H1 (cell line): ENCODE measurements at regions not wholly inside any gene's neighbourhood (a gene's known extent, or its start where the extent isn't known, plus 50 kb on each side); places are given as distances from the start of the nearest gene placed in this dataset.

Experiments used
- CTCF ChIA-PET: fragments of 300-600 bp; sonication (Branson Sonifier 250); formaldehyde crosslinking; loops from one replicate; lab custom pipeline; 2021; ENCODE audit not compliant: partially characterized antibody; lab: Charles Lee
- POLR2A ChIA-PET: fragments of 300-600 bp; sonication (Branson Sonifier 250); formaldehyde crosslinking; loops from one replicate; lab custom pipeline; 2021; ENCODE audit warnings: inconsistent platforms; ENCODE audit not compliant: partially characterized antibody; lab: Charles Lee
- DNase-seq, 2 experiments: peaks; one replicate each; pipeline versions ENCODE4 v3.0.0 to v3.0.0-alpha.2; 2010 to 2022; ENCODE audit warnings: low spot score in 2 of 2, low read depth in 1 of 2, mixed read lengths in 1 of 2
- FAIRE-seq: peaks from 2 replicates; lab custom pipeline; 2011; peaks lifted over from hg19 to GRCh38; lab: Jason Lieb, UNC
- H2AFZ ChIP-seq: 2 replicates; pipeline ENCODE4 v1.8.1; 2012; ENCODE audit warnings: low read length, inconsistent platforms
- H2AK5ac ChIP-seq: 2 replicates; pipeline ENCODE4 v1.6.1; 2013; ENCODE audit warnings: low read depth, low read length
- H2BK120ac ChIP-seq: replicated peaks from 2 replicates; pipeline ENCODE3; 2013; ENCODE audit warnings: low read depth, low read length, inconsistent platforms
- H2BK12ac ChIP-seq: 2 replicates; pipeline ENCODE4 v1.6.1; 2013; ENCODE audit warnings: low read depth, low read length
- H2BK15ac ChIP-seq: 2 replicates; pipeline ENCODE4 v1.6.1; 2013; ENCODE audit warnings: low read length
- H2BK20ac ChIP-seq: 2 replicates; pipeline ENCODE4 v1.6.1; 2013; ENCODE audit warnings: low read length
- H2BK5ac ChIP-seq: 2 replicates; pipeline ENCODE4 v1.6.1; 2013; ENCODE audit warnings: low read depth, low read length
- H3K14ac ChIP-seq: 2 replicates; pipeline ENCODE4 v1.6.1; 2013; ENCODE audit warnings: inconsistent platforms; ENCODE audit not compliant: insufficient read length
- H3K18ac ChIP-seq: 2 replicates; pipeline ENCODE4 v1.6.1; 2013; ENCODE audit warnings: low read length; ENCODE audit errors: extremely low read depth
- H3K23ac ChIP-seq: 2 replicates; pipeline ENCODE4 v1.6.1; 2013; ENCODE audit warnings: inconsistent platforms; ENCODE audit not compliant: insufficient read length
- H3K23me2 ChIP-seq: 2 replicates; pipeline ENCODE4 v1.6.1; 2013; ENCODE audit warnings: low read depth, low read length
- H3K27ac ChIP-seq: 2 replicates; pipeline ENCODE4 v1.6.1; 2011; ENCODE audit warnings: low read depth, low read length, inconsistent platforms
- H3K27me3 ChIP-seq, 4 experiments: replicated peaks in 1 of 4; 1 replicate in 1 of 4; 2 replicates in 3 of 4; pipeline versions ENCODE4 v1.6.1 to v1.8.1; 2011 to 2013; ENCODE audit warnings: low read length in 3 of 4, mild to moderate bottlenecking in 3 of 4, inconsistent platforms in 2 of 4, mixed read lengths in 2 of 4, moderate library complexity in 1 of 4; ENCODE audit not compliant: control insufficient read depth in 3 of 4, insufficient read depth in 3 of 4; ENCODE audit errors: extremely low read depth in 1 of 4
- H3K36me3 ChIP-seq, 4 experiments: 2 replicates each; pipeline versions ENCODE4 v1.6.1 to v1.8.1; 2011 to 2013; ENCODE audit warnings: mild to moderate bottlenecking in 4 of 4, low read length in 3 of 4, moderate library complexity in 2 of 4, control low read depth in 1 of 4, inconsistent platforms in 1 of 4; ENCODE audit not compliant: insufficient read depth in 4 of 4, control insufficient read depth in 2 of 4
- H3K4ac ChIP-seq: replicated peaks from 2 replicates; pipeline ENCODE3; 2013; ENCODE audit warnings: low read length, low read depth, mixed read lengths, inconsistent platforms; ENCODE audit not compliant: insufficient read length
- H3K4me1 ChIP-seq, 4 experiments: replicated peaks in 1 of 4; 1 replicate in 1 of 4; 2 replicates in 3 of 4; pipeline versions ENCODE4 v1.6.1 to v1.8.1; 2011 to 2013; ENCODE audit warnings: low read length in 3 of 4, inconsistent platforms in 2 of 4, mixed read lengths in 1 of 4; ENCODE audit not compliant: insufficient read depth in 4 of 4, control insufficient read depth in 3 of 4
- H3K4me2 ChIP-seq, 2 experiments: 2 replicates each; pipeline versions ENCODE4 v1.6.1 to v1.8.1; 2011 to 2013; ENCODE audit warnings: low read depth in 2 of 2, low read length in 2 of 2, control low read depth in 1 of 2, inconsistent platforms in 1 of 2, mild to moderate bottlenecking in 1 of 2; ENCODE audit not compliant: insufficient read depth in 1 of 2
- H3K4me3 ChIP-seq, 4 experiments: fragments of 200-600, 300-600 bp in 1 of 4; sonication (generic), shearing (Covaris generic), sonication (Bioruptor Twin) in 1 of 4; 2 replicates each; pipeline versions ENCODE4 v1.5.1 to v1.8.1; 2011 to 2016; ENCODE audit warnings: low read length in 4 of 4, low read depth in 3 of 4, control low read depth in 2 of 4, inconsistent platforms in 2 of 4, mild to moderate bottlenecking in 2 of 4, mixed read lengths in 1 of 4, moderate library complexity in 1 of 4; ENCODE audit not compliant: insufficient read depth in 2 of 4; ENCODE audit errors: extremely low read depth in 1 of 4
- H3K56ac ChIP-seq: replicated peaks from 2 replicates; pipeline ENCODE3; 2013; ENCODE audit warnings: low read depth, mild to moderate bottlenecking, mixed read lengths, low read length, inconsistent platforms; ENCODE audit not compliant: insufficient read length
- H3K79me1 ChIP-seq: 2 replicates; pipeline ENCODE4 v1.6.1; 2013; ENCODE audit warnings: low read depth, low read length, control low read depth
- H3K79me2 ChIP-seq, 2 experiments: 2 replicates each; pipeline versions ENCODE4 v1.6.1 to v1.8.1; 2012 to 2013; ENCODE audit warnings: low read length in 2 of 2, mild to moderate bottlenecking in 2 of 2, inconsistent platforms in 1 of 2; ENCODE audit not compliant: insufficient read depth in 2 of 2, control insufficient read depth in 1 of 2
- H3K9ac ChIP-seq, 4 experiments: replicated peaks in 1 of 4; 1 replicate in 1 of 4; 2 replicates in 3 of 4; pipeline versions ENCODE4 v1.6.1 to v1.8.1; 2011 to 2013; ENCODE audit warnings: low read depth in 3 of 4, low read length in 3 of 4, control low read depth in 2 of 4, mild to moderate bottlenecking in 2 of 4, moderate library complexity in 2 of 4, inconsistent platforms in 1 of 4; ENCODE audit errors: extremely low read depth in 1 of 4
- H3K9me3 ChIP-seq, 2 experiments: 2 replicates each; pipeline versions ENCODE4 v1.6.1 to v1.8.1; 2012 to 2013; ENCODE audit warnings: mild to moderate bottlenecking in 2 of 2, moderate library complexity in 2 of 2, control low read depth in 1 of 2, inconsistent platforms in 1 of 2, low read depth in 1 of 2, low read length in 1 of 2, mixed read lengths in 1 of 2; ENCODE audit not compliant: insufficient read depth in 2 of 2
- H4K20me1 ChIP-seq, 2 experiments: replicated peaks in 1 of 2; 2 replicates each; pipeline versions ENCODE3 to v1.8.1; 2011 to 2013; ENCODE audit warnings: inconsistent platforms in 2 of 2, low read length in 2 of 2, mild to moderate bottlenecking in 1 of 2; ENCODE audit not compliant: insufficient read depth in 2 of 2, control insufficient read depth in 1 of 2
- H4K5ac ChIP-seq: 2 replicates; pipeline ENCODE4 v1.6.1; 2013; ENCODE audit warnings: low read length, low read depth, mixed read lengths, inconsistent platforms; ENCODE audit not compliant: insufficient read length
- H4K8ac ChIP-seq: 2 replicates; pipeline ENCODE4 v1.8.0; 2013; ENCODE audit warnings: mild to moderate bottlenecking, moderate library complexity, low read length, inconsistent platforms; ENCODE audit not compliant: insufficient read depth; ENCODE audit errors: extremely low read depth
- H4K91ac ChIP-seq: replicated peaks from 2 replicates; pipeline ENCODE3; 2013; ENCODE audit warnings: low read length, mixed read lengths, inconsistent platforms; ENCODE audit not compliant: insufficient read length
- BCL11A ChIP-seq, 2 experiments: IDR thresholded peaks; one replicate each; pipeline ENCODE4 v1.6.1; 2011; ENCODE audit warnings: low read depth in 2 of 2, low read length in 2 of 2, mild to moderate bottlenecking in 2 of 2
- CBX8 ChIP-seq: fragments of 300-800, 300-1000 bp; sonication (generic); IDR thresholded peaks from 2 replicates; pipeline ENCODE4 v1.7.1; 2016; ENCODE audit warnings: low read depth, low read length, borderline replicate concordance
- FOSL1 ChIP-seq: IDR thresholded peaks from 2 replicates; pipeline ENCODE4 v1.6.1; 2011; ENCODE audit warnings: mild to moderate bottlenecking, low read depth, low read length, moderate library complexity; ENCODE audit not compliant: insufficient read depth
- GTF2F1 ChIP-seq: IDR thresholded peaks from 2 replicates; pipeline ENCODE4 v1.6.1; 2012; ENCODE audit warnings: low read depth, low read length, improper control_type of control experiment, borderline replicate concordance
- HDAC2 ChIP-seq, 2 experiments: fragments of 300-600 bp in 1 of 2; sonication (generic) in 1 of 2; IDR thresholded peaks; 2 replicates each; pipeline ENCODE4 v1.6.1; 2011 to 2012; ENCODE audit warnings: low read depth in 2 of 2, low read length in 2 of 2, mild to moderate bottlenecking in 2 of 2, moderate library complexity in 2 of 2, borderline replicate concordance in 1 of 2, inconsistent platforms in 1 of 2
- KDM1A ChIP-seq: fragments of 200-600, 300-600 bp; sonication (generic); IDR thresholded peaks from 2 replicates; pipeline ENCODE4 v1.7.1; 2016; ENCODE audit warnings: mild to moderate bottlenecking, low read length, borderline replicate concordance
- KDM4A ChIP-seq: IDR thresholded peaks from one replicate; pipeline ENCODE4 v1.7.1; 2012; ENCODE audit warnings: low read depth, mild to moderate bottlenecking, moderate library complexity, low read length, inconsistent platforms; ENCODE audit not compliant: severe bottlenecking
- MAX ChIP-seq: IDR thresholded peaks from 2 replicates; pipeline ENCODE4 v1.6.1; 2012; ENCODE audit warnings: inconsistent platforms
- SIRT6 ChIP-seq: IDR thresholded peaks from one replicate; pipeline ENCODE4 v1.7.1; 2012; ENCODE audit warnings: low read length, inconsistent platforms
- SIX5 ChIP-seq: IDR thresholded peaks from 2 replicates; pipeline ENCODE4 v1.6.1; 2011; ENCODE audit warnings: mild to moderate bottlenecking, low read depth, low read length
- SP1 ChIP-seq: IDR thresholded peaks from 2 replicates; pipeline ENCODE4 v1.6.1; 2011; ENCODE audit warnings: low read depth, low read length
- SP4 ChIP-seq: IDR thresholded peaks from 2 replicates; pipeline ENCODE4 v1.6.1; 2012; ENCODE audit warnings: low read length, inconsistent platforms
- SRF ChIP-seq: IDR thresholded peaks from 2 replicates; pipeline ENCODE4 v1.6.1; 2011; ENCODE audit warnings: mild to moderate bottlenecking, low read depth, low read length, moderate library complexity
- WGBS, 2 experiments: shearing (Covaris generic) in 1 of 2; methylation state at CpG; one replicate each; pipeline versions ENCODE4 v1.1.6 to v1.1.7; 2013 to 2015; ENCODE audit warnings: low lambda C conversion rate in 2 of 2, mixed read lengths in 2 of 2, inconsistent platforms in 1 of 2, low coverage in 1 of 2, missing lambda C conversion rate in 1 of 2; ENCODE audit not compliant: insufficient replicate concordance in 2 of 2, insufficient coverage in 1 of 2, insufficient read length in 1 of 2; ENCODE audit errors: extremely low coverage in 1 of 2, missing lambda C conversion rate in 1 of 2; 5-methylcytosine and 5-hydroxymethylcytosine counted together

DNA sequence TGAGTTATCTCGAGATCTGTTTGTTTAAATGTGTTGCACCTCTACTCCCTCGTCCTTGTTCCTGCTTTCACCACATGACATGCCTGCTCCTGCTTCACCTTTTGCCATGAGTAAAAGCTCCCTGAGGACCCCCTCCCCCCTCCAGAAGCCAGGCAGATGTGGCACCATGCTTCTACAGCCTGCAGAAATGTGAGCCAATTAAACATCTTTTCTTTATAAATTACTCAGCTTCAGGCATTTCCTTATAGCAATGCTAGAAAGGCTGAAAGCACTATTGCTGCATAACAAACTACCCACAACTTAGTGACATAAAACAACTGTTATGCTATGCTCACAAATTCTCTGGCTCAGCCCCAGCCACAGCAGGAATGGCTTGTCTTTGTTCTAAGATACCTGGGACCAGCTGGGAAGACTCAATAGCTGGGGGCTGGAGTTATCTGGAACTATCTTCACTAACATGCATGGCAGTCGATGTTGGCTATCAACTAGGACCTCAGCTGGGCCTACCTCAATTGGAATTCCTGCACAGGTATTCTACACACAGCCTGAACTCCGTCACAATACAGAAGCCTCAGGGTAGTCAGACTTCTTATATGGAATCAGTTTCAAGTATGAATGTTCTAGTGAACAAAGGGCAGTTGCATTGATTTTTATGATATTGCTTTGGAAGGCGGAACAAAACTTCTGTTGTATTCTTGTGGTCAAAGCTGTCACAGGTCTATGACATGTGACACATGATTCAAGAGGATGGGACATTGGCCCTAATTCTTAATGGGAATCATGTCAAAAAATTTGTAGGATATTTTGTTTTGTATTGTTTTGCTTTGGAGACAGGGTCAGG lies 186.0 kb upstream of the PIRT start:
- Histone ChIP-seq H3K9me3 (no peaks in the 10 kb centered on the region), H3K4me2 (no peak overlapping the region), H3K14ac (no peak overlapping the region), H2AFZ (no peak overlapping the region), H3K4me3 (no peak overlapping the region), H3K27ac (no peak overlapping the region), H2BK12ac (no peak overlapping the region), H3K4ac (no peak overlapping the region), H4K8ac (no peak overlapping the region), H3K23ac (no peak overlapping the region), H3K9ac (no peak overlapping the region), H3K23me2 (no peaks in the 10 kb centered on the region), H2BK20ac (no peak overlapping the region), H4K91ac (no peak overlapping the region), H4K20me1 (no peaks in the 10 kb centered on the region), H3K56ac (no peak overlapping the region), H3K79me2 (no peaks in the 10 kb centered on the region), H3K79me1 (no peaks in the 10 kb centered on the region), H2BK120ac (no peak overlapping the region), H3K18ac (no peak overlapping the region), H2AK5ac (no peak overlapping the region), H3K36me3 (no peaks in the 10 kb centered on the region), H3K27me3 (peaks cover 0 to 1% (median 0%) of the 10 kb centered on the region in 4 experiments; a peak in 1 of 7 replicates), H2BK15ac (no peak overlapping the region), H3K4me1 (no peaks in the 10 kb centered on the region), H2BK5ac (no peak overlapping the region), H4K5ac (no peak overlapping the region)
- CTCF ChIA-PET = interaction anchor here (1.7 to 2.8 kb wide), 2 partner anchors 8 to 139 kb away, joined by 5 to 7 read pairs; no protein-coding TSS in a partner anchor
- POLR2A ChIA-PET = no interaction called here
- FAIRE-seq = no peak
- WGBS, 2 experiments = 88% methylated on average over 5 of the region's 5 CpGs; no CpG with 5 or more reads in 1 of the 2 experiments
- DNase-seq = no peak
- TF ChIP-seq MAX (no peak), CBX8 (no peak), SP4 (no peak), KDM1A (no peak), SP1 (no peak), SIX5 (no peak), SIRT6 (no peak), KDM4A (no peak), SRF (no peak), HDAC2 (IDR thresholded peaks at IDR 0.05; ENCODE audit: borderline replicate concordance in 1 of 2, low read depth in 2 of 2, low read length in 2 of 2) (no peak), GTF2F1 (no peak), FOSL1 (no peak), BCL11A (IDR thresholded peaks at IDR 0.05; ENCODE audit: low read depth in 2 of 2, low read length in 2 of 2) (no peak)
